ENCODE measurements at regions not wholly inside any gene's neighbourhood (a gene's known extent, or its start where the extent isn't known, plus 50 kb on each side); places are given as distances from the start of the nearest gene placed in this dataset.

DNA sequence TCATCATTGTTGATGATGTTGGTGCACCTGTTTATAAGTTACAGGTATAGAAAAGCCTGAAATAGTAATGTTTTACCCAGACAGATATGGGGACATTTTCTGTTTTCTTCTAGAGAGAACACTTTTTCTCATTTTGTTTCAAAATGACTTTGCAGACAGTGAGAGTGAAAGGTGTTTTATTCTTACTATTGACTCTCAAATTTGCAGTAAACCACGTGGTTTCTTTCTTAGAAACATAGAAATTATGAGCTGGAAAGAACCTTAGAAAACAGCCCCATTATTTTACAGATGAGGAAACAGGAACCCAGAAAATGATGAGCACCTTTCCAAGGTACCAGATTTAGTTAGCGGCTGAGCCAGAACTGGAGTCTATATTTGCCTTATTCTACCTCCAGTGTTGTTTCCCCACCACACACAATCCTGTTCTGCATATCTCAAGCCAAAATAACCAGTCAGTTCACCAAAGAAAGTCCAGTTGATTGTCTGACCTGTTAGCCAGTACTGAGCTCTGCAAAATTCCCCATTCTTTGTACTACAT lies 138.9 kb upstream of the AHR start:
- H3K4me2 ChIP-seq (ENCODE audit: low read depth, low read length), result no peak overlapping the region
- no peak for ATAC-seq
- no peaks in the 10 kb centered on the region for H3K9me3 ChIP-seq (ENCODE audit: low read length)
- DNase-seq (ENCODE audit: low spot score), result no peak
- H3K4me1 ChIP-seq (ENCODE audit: insufficient read depth, low read length), result peaks cover 10% of the 10 kb centered on the region
- H3K27ac ChIP-seq (ENCODE audit: extremely low read length, insufficient read depth, low read length), result no peak overlapping the region
- H3K4me3 ChIP-seq (replicated peaks in 1 of 3; ENCODE audit: insufficient read depth in 1 of 3, low read depth in 2 of 3, low read length in 3 of 3), result no peak overlapping the region
- no peaks in the 10 kb centered on the region for H3K36me3 ChIP-seq (replicated peaks in 1 of 2; ENCODE audit: control insufficient read depth in 1 of 2, insufficient read depth in 2 of 2, low read length in 2 of 2)
- ChIA-PET POLR2A (no interaction called here), CTCF (ENCODE audit: low intra/inter-chr PET ratio, low total read pairs) (no interaction called here)
- H3K79me2 ChIP-seq (ENCODE audit: insufficient read depth, low read length), result no peaks in the 10 kb centered on the region
- WGBS (ENCODE audit: low lambda C conversion rate), result 100% methylated on average over 2 of the region's 2 CpGs
- intact Hi-C loops (cut with micrococcal nuclease; ENCODE audit: unreplicated experiment) (no loop called here), in situ Hi-C loops (cut with HindIII; ENCODE audit: extremely low pct_ligation_motif_present, low pct_unique_long_range_greater_than_20kb) (no loop called here)
- no peak overlapping the region for H2AFZ ChIP-seq (ENCODE audit: low read length)
- no peaks in the 10 kb centered on the region for H4K20me1 ChIP-seq (ENCODE audit: insufficient read depth, low read length)
- no TSS peak for BruUV-seq (replicated peaks)
- FAIRE-seq, result no peak
- H3K27me3 ChIP-seq (ENCODE audit: control insufficient read depth in 1 of 2, insufficient read depth in 2 of 2, low read length in 2 of 2), result no peaks in the 10 kb centered on the region
- no peak overlapping the region for H3K9ac ChIP-seq (ENCODE audit: insufficient read depth, low read depth, low read length)
- TF ChIP-seq NFRKB (IDR thresholded peaks at IDR 0.05) (no peak), MED1 (CRISPR knock-in tag; IDR thresholded peaks at IDR 0.05) (no peak), ZNF878 (CRISPR knock-in tag; IDR thresholded peaks at IDR 0.05) (no peak), ZNF253 (CRISPR knock-in tag; IDR thresholded peaks at IDR 0.05; ENCODE audit: borderline replicate concordance) (no peak), ETV6 (CRISPR knock-in tag; conservative IDR thresholded peaks at IDR 0.05) (no peak), ZNF776 (CRISPR knock-in tag; IDR thresholded peaks at IDR 0.05) (no peak), ETV5 (CRISPR knock-in tag; IDR thresholded peaks at IDR 0.05; ENCODE audit: borderline replicate concordance) (no peak), PHB2 (IDR thresholded peaks at IDR 0.05; ENCODE audit: partially characterized antibody) (no peak)
- TF ChIP-seq, protein P1, sequence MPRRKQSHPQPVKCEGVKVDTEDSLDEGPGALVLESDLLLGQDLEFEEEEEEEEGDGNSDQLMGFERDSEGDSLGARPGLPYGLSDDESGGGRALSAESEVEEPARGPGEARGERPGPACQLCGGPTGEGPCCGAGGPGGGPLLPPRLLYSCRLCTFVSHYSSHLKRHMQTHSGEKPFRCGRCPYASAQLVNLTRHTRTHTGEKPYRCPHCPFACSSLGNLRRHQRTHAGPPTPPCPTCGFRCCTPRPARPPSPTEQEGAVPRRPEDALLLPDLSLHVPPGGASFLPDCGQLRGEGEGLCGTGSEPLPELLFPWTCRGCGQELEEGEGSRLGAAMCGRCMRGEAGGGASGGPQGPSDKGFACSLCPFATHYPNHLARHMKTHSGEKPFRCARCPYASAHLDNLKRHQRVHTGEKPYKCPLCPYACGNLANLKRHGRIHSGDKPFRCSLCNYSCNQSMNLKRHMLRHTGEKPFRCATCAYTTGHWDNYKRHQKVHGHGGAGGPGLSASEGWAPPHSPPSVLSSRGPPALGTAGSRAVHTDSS (CRISPR knock-in tag; conservative IDR thresholded peaks at IDR 0.05), result no peak
- TF ChIP-seq, protein P2, sequence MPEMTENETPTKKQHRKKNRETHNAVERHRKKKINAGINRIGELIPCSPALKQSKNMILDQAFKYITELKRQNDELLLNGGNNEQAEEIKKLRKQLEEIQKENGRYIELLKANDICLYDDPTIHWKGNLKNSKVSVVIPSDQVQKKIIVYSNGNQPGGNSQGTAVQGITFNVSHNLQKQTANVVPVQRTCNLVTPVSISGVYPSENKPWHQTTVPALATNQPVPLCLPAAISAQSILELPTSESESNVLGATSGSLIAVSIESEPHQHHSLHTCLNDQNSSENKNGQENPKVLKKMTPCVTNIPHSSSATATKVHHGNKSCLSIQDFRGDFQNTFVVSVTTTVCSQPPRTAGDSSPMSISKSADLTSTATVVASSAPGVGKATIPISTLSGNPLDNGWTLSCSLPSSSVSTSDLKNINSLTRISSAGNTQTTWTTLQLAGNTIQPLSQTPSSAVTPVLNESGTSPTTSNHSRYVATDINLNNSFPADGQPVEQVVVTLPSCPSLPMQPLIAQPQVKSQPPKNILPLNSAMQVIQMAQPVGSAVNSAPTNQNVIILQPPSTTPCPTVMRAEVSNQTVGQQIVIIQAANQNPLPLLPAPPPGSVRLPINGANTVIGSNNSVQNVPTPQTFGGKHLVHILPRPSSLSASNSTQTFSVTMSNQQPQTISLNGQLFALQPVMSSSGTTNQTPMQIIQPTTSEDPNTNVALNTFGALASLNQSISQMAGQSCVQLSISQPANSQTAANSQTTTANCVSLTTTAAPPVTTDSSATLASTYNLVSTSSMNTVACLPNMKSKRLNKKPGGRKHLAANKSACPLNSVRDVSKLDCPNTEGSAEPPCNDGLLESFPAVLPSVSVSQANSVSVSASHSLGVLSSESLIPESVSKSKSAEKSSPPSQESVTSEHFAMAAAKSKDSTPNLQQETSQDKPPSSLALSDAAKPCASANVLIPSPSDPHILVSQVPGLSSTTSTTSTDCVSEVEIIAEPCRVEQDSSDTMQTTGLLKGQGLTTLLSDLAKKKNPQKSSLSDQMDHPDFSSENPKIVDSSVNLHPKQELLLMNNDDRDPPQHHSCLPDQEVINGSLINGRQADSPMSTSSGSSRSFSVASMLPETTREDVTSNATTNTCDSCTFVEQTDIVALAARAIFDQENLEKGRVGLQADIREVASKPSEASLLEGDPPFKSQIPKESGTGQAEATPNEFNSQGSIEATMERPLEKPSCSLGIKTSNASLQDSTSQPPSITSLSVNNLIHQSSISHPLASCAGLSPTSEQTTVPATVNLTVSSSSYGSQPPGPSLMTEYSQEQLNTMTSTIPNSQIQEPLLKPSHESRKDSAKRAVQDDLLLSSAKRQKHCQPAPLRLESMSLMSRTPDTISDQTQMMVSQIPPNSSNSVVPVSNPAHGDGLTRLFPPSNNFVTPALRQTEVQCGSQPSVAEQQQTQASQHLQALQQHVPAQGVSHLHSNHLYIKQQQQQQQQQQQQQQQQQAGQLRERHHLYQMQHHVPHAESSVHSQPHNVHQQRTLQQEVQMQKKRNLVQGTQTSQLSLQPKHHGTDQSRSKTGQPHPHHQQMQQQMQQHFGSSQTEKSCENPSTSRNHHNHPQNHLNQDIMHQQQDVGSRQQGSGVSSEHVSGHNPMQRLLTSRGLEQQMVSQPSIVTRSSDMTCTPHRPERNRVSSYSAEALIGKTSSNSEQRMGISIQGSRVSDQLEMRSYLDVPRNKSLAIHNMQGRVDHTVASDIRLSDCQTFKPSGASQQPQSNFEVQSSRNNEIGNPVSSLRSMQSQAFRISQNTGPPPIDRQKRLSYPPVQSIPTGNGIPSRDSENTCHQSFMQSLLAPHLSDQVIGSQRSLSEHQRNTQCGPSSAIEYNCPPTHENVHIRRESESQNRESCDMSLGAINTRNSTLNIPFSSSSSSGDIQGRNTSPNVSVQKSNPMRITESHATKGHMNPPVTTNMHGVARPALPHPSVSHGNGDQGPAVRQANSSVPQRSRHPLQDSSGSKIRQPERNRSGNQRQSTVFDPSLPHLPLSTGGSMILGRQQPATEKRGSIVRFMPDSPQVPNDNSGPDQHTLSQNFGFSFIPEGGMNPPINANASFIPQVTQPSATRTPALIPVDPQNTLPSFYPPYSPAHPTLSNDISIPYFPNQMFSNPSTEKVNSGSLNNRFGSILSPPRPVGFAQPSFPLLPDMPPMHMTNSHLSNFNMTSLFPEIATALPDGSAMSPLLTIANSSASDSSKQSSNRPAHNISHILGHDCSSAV (CRISPR knock-in tag; IDR thresholded peaks at IDR 0.05; ENCODE audit: borderline replicate concordance), result no peak
- TF ChIP-seq, protein P3, sequence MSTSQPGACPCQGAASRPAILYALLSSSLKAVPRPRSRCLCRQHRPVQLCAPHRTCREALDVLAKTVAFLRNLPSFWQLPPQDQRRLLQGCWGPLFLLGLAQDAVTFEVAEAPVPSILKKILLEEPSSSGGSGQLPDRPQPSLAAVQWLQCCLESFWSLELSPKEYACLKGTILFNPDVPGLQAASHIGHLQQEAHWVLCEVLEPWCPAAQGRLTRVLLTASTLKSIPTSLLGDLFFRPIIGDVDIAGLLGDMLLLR (CRISPR knock-in tag; IDR thresholded peaks at IDR 0.05), result no peak

All from HepG2 (cell line).